ENCODE measurements at regions not wholly inside any gene's neighbourhood (a gene's known extent, or its start where the extent isn't known, plus 50 kb on each side); places are given as distances from the start of the nearest gene placed in this dataset.

DNA sequence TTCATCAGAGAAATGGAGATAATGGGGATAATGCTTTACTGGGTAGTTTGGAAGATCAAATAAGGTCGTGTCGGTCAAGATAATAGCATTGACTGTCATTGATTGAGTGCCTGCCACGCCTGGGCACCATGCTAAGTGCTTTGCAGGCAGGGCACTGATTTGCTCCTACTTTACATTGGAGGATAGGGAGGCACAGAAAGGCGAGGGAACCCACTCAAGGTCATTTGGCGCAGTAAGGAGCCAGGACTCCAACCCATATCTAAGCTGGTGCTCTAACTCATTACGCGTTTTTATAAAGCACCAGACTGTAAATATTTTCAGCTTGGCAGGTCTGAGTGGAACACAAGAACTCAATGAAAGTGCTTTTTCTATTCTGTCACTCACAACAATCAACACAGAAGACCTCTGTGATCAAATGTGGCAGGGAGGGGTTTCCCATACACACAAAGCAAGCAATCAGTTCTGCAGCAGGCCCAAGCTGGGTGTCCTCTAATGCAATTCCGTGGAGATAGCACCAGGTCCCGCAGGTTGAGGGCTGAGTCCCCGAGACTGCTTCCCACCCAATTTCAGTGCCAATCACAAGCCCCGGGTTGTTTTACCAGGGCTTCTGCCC, 373.6 kb downstream of the CDH26 start:
- Histone ChIP-seq H3K27me3 (ENCODE audit: control insufficient read depth, insufficient read depth, low read length) (no peaks in the 10 kb centered on the region), H3K36me3 (ENCODE audit: control insufficient read depth, insufficient read depth, low read length) (no peaks in the 10 kb centered on the region), H3K4me3 (ENCODE audit: low read depth, low read length) (no peak overlapping the region)
- POLR2A ChIA-PET = no interaction called here
- CTCF ChIA-PET = no interaction called here
- DNase-seq (ENCODE audit: low read depth) = no peak
- TF ChIP-seq, protein P1, sequence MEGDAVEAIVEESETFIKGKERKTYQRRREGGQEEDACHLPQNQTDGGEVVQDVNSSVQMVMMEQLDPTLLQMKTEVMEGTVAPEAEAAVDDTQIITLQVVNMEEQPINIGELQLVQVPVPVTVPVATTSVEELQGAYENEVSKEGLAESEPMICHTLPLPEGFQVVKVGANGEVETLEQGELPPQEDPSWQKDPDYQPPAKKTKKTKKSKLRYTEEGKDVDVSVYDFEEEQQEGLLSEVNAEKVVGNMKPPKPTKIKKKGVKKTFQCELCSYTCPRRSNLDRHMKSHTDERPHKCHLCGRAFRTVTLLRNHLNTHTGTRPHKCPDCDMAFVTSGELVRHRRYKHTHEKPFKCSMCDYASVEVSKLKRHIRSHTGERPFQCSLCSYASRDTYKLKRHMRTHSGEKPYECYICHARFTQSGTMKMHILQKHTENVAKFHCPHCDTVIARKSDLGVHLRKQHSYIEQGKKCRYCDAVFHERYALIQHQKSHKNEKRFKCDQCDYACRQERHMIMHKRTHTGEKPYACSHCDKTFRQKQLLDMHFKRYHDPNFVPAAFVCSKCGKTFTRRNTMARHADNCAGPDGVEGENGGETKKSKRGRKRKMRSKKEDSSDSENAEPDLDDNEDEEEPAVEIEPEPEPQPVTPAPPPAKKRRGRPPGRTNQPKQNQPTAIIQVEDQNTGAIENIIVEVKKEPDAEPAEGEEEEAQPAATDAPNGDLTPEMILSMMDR (IDR thresholded peaks at IDR 0.05; ENCODE audit: insufficient read depth, low read depth, low read length) = no peak

DNA sequence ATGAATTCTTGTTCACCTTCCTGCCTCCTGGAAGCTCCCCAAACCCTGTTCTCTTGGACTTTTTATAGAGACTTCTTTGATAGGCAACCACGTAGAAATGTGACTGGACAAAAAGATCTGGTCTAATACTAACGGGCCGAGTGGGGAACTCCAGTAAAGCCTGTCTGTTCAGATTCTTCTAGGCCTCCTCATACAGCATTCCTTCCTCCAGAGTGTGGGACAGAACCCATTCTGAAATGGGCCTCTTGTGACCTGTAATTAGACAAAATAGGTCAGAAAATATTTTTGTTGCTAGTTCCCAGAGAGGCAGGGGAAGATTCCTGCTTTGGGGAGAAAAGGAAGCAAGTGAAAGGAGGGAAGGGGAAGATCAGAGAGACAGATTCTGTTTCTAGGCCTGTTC, 374.3 kb downstream of the CDH26 start:
- CTCF ChIA-PET = no interaction called here

DNA sequence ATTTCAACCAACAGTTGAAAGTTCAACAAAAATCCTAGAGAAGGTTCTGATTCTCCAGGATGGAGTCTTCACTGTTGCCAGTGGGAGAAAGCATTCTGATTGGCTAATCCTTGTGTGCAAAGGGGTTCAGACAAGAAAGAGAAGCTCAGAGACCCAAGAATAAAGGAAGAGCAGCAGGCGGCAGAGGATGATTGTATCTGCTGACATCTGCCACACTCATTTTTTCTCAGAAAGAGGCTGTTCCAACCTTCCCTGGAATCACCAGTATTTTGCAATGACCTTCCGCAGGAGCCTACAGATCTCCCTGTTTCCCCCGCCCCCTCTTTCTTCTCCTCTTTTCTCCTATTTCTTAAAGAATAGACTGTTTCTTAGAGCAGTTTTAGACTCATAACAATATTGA, 376.7 kb downstream of the CDH26 start:
- Histone ChIP-seq H3K36me3 (ENCODE audit: control insufficient read depth, insufficient read depth, low read length) (no peaks in the 10 kb centered on the region), H3K4me3 (ENCODE audit: low read depth, low read length) (no peak overlapping the region), H3K27me3 (ENCODE audit: control insufficient read depth, insufficient read depth, low read length) (no peaks in the 10 kb centered on the region)
- CTCF ChIA-PET = no interaction called here
- TF ChIP-seq, protein P1 (IDR thresholded peaks at IDR 0.05; ENCODE audit: insufficient read depth, low read depth, low read length) = no peak
- no peak for DNase-seq (ENCODE audit: low read depth)
- POLR2A ChIA-PET = no interaction called here

More for the DNA sequence above, 374.3 kb downstream of the CDH26 start:
- POLR2A ChIA-PET = no interaction called here
- H3K27me3 ChIP-seq (ENCODE audit: control insufficient read depth, insufficient read depth, low read length) = no peaks in the 10 kb centered on the region
- no peak overlapping the region for H3K4me3 ChIP-seq (ENCODE audit: low read depth, low read length)
- H3K36me3 ChIP-seq (ENCODE audit: control insufficient read depth, insufficient read depth, low read length) = no peaks in the 10 kb centered on the region
- TF ChIP-seq, protein P1 (IDR thresholded peaks at IDR 0.05; ENCODE audit: insufficient read depth, low read depth, low read length) = no peak
- DNase-seq (ENCODE audit: low read depth) = no peak

DNA sequence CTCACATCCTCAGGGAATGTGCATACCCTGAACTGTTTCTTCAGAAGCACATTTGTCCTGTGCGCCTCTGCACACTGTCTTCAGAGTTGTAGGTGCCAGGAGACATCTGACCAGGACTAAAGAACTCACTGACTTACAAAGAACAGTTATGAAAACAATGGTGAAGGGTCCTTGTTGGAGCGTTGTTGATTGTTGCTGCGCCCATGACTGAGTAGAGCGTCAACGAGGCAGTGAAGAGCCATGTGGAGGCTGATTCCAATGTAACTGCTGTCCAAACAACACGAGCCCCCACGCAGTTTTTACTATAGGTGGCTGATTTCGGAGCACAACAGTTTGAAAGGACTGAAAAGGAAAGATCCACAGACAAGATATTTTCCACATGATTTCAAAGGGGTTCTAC, 380.3 kb downstream of the CDH26 start:
- TF ChIP-seq, protein P1 (IDR thresholded peaks at IDR 0.05; ENCODE audit: insufficient read depth, low read depth, low read length) = no peak
- Histone ChIP-seq H3K27me3 (ENCODE audit: control insufficient read depth, insufficient read depth, low read length) (no peaks in the 10 kb centered on the region), H3K36me3 (ENCODE audit: control insufficient read depth, insufficient read depth, low read length) (no peaks in the 10 kb centered on the region), H3K4me3 (ENCODE audit: low read depth, low read length) (no peak overlapping the region)
- ChIA-PET CTCF (no interaction called here), POLR2A (no interaction called here)
- DNase-seq (ENCODE audit: low read depth) = no peak

DNA sequence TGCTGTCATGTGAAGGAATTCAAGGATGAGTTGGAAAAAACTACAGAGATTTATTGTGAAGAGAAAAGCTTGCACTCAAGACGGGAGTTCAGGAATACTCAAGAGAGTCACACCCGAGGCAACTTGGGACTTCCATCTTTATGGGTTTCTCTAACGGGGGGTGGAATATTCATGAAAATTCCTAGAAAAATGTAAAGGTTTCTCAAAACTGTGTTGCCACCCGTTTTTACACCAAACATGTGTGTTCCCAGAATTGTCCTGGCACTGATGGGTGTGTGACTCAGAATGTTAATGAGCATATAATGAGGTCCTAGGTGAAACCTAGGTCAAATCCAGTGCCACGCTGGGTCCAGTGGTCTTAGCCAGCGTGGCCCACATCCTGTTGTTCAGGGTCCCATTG, 381.5 kb downstream of the CDH26 start:
- no peak for DNase-seq (ENCODE audit: low read depth)
- H3K4me3 ChIP-seq (ENCODE audit: low read depth, low read length) = no peak overlapping the region
- no peaks in the 10 kb centered on the region for H3K36me3 ChIP-seq (ENCODE audit: control insufficient read depth, insufficient read depth, low read length)
- POLR2A ChIA-PET = no interaction called here
- no peaks in the 10 kb centered on the region for H3K27me3 ChIP-seq (ENCODE audit: control insufficient read depth, insufficient read depth, low read length)
- CTCF ChIA-PET = no interaction called here
- TF ChIP-seq, protein P1 (IDR thresholded peaks at IDR 0.05; ENCODE audit: insufficient read depth, low read depth, low read length) = no peak
